Lung microvascular endothelial cell (primary cell): ENCODE measurements at regions not wholly inside any gene's neighbourhood (a gene's known extent, or its start where the extent isn't known, plus 50 kb on each side); places are given as distances from the start of the nearest gene placed in this dataset.

Experiments
- DNase-seq, 2 donors: peaks; one replicate each; pipeline versions ENCODE4 v3.0.0 to v3.0.0-alpha.2; 2010; ENCODE audit warnings: low read depth in 2 of 2

DNA sequence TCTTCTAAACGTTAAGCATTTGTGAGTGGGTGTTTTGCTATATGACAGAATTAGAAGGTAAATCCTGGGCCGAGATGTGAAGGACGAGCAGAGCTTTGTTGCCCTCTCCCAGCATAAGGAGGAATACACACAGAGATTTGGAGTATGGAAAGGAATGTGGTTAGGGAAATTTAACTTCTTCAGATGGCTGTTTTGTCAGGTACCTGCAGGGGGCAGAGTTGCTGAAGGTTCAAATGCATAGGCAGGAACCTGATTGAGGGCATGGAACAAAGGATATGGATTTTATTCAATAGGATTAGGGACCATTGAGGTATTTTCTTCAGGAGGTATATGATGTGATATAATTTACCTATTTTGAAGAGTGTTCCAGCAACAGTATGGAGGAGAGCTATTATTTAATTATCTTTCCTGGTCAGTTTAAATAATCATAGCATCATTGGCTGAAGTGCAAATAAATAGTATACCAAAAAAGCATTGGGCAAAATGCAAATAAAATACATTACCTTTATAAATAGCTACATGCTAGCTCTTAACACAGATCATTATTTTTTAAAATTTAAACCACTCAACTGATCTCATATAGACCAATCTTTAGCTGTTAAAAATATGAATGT, 143.6 kb downstream of the SLIT2 start:
- peak; percentile 43 to 56 for DNase-seq

DNA sequence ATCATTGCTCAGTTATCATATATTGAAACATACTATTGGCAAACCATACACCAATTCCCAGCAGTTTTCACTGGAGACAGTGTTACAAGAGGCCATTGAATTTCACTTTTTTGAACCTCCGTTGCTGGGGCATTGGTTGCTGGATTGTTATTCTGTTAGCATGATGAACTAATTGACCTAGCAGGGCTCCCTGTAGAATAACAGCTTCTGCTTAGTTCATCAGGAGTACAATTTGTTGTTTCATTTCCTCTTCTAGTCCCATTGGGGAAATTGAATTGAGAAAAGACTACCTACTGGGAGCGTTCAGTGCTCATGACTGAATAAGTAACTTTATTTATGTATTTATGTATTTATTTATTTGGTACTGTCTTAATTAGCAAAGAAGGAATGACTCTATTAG, 151.6 kb downstream of the SLIT2 start:
- DNase-seq, result no peak

DNA sequence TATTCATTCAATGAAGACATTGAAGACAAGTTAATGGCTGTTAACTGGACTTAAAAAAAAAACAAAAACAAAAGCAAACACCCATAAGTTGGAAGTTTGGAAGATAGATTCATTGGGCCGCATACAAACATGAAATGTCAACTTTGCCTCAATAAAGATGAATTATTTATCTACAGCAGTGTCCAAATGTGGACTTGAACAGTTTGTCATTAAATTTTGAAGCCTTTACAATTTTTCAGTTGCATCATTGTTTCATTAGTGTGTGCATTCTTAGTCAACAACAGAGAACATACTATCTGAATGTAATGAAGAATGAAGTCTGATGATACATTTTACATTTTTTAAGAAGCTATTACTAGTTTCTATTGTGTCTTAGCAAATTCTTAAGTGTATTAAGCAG, 152.1 kb downstream of the SLIT2 start:
- DNase-seq, result no peak

DNA sequence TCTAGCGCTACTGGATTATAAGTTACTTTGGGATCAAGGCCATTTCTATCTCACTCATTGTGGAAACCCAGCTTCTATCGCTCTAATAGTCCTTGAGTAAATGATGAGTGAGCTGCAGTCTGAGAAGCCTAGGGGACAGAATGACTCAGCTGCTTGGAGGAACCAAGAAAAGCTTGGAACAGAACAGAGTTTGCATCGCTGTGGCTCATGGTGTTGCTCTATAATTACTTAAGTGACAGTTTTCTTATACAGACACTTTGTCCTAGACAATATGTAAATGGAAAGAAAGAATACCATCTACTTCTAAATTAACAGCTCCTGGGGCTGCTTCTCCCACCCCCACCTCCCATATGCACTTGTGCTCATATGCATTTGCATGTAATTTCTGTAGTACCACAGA, 156.9 kb downstream of the SLIT2 start:
- DNase-seq, result peak in 1 of 2 donors; percentile 37

- no peak for DNase-seq
Observed at GRCh38 chr4:20412072-20412471, 160.4 kb downstream of the SLIT2 start.

DNA sequence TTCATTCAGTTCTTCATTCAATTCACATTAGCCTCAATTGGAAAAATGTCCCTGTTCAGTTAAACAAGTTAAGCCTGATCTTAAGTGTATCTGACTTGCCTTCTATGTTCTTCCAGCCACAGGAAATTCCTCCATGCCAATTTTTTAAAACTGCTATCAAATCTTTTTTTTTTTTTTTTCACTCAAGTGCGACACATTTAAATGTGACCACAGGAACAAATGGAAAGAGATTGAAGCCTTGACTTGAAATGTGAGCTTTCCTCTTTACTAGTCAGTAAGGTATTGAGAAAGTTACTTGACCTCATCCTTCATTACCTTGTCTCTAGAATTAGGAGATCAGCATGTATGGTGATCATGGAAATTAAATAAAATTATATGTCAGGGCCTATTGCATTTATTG, 165.1 kb downstream of the SLIT2 start:
- no peak for DNase-seq

GRCh38 chr4:20418861-20419451, 167.3 kb downstream of the SLIT2 start:
- DNase-seq, result peak; percentile 52 to 79

- DNase-seq, result peak in 1 of 2 donors; percentile 8
Observed at GRCh38 chr4:20420916-20421602, 169.4 kb downstream of the SLIT2 start.

DNA sequence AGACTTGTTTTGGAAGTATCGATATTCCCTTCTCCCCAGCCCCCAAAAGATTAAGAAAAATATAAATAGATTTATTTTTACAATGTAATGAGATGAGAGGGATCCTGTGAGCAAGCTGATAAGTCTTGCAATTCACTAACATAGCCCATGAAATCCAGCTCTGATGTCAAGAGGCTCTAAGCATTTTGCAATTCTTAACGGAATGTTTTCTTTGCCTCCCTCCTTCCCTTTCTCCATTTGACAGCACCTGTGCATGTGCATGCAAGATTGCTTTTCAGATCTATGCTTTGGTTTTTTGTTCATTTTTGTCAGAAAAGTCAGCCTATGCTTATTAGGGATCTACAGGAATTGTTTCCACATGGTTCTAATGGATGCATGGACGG, 169.9 kb downstream of the SLIT2 start:
- no peak for DNase-seq

GRCh38 chr4:20422398-20422797, 170.7 kb downstream of the SLIT2 start:
- peak; percentile 55 to 72 for DNase-seq

- no peak for DNase-seq
Observed at GRCh38 chr4:20423420-20423819, 171.7 kb downstream of the SLIT2 start.

GRCh38 chr4:20426028-20426427, 174.3 kb downstream of the SLIT2 start:
- no peak for DNase-seq

DNA sequence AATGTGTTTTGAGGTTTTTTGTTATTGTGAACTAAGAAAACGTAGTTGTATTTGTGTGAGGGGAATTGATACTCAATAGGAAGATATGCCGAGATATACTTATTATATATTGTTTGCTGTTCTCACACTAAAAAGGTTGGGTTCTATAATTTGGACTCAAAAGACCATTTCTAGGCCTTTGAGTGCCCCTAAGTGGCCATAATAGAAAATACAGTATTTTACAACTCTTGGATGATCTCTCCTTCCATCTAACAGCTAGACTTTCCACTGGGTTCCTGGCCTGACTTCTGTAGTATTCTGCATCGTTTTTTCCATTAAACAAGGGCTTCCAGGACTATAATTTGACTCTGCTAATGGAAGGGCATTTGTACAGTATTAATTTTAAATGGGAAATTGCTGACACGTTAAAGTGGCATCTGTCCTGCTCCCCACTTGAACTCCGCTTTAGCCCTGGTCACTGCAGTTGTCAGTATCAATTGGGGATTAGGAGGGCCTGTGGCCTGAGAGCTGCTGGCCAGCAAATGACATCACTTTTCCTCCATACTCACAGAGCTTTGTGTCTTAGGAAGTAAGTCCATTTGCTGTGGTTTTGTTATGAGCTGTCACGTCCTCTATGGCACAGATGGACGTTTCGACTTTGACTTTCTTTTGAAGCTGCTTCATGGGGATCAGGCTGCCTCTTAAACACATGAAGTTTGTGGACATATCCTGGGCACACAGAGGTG, 176.9 kb downstream of the SLIT2 start:
- DNase-seq, result peak in 1 of 2 donors; percentile 28

GRCh38 chr4:20430259-20430941, 178.7 kb downstream of the SLIT2 start:
- DNase-seq, result no peak

DNA sequence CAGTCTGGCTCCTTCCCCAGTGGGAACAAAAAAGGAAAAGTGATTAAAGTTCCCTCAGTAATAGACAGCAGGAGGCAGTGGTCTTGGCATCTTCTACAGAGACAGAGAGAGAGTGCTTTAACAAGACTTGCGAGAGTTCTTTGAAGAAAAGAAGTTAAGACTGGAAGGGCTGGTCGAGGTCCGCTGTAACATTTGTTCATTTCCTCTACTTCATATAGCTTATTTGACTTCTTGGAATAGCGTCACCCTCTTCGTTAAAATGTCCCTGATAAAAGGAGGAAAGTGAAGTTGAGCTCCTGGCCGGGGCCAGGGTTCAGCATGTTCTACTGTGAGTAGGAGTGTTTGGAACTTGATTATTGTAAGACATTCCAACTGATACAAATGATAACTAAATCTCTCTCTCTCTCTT, 179.8 kb downstream of the SLIT2 start:
- no peak for DNase-seq

DNA sequence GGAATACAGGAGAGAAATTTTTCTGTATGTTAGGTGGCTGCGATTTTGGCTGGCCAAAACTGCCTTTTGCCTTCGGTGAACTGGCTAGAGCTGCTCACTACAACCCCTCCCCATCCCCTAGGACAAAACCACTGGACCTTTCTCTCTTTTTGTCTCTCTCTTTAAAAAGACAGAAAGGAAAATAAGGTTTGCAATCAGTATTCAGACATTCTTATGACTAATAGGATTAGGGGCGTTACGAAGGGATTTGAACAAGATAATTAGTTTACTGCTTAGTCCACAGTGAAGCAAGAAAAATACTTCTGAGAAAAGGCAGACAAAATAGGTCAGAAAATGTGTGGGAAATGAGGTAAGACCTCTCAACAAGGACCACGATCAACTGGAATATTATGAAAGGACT, 180.4 kb downstream of the SLIT2 start:
- DNase-seq, result no peak

GRCh38 chr4:20433097-20433705, 181.5 kb downstream of the SLIT2 start:
- DNase-seq, result peak in 1 of 2 donors; percentile 15

DNA sequence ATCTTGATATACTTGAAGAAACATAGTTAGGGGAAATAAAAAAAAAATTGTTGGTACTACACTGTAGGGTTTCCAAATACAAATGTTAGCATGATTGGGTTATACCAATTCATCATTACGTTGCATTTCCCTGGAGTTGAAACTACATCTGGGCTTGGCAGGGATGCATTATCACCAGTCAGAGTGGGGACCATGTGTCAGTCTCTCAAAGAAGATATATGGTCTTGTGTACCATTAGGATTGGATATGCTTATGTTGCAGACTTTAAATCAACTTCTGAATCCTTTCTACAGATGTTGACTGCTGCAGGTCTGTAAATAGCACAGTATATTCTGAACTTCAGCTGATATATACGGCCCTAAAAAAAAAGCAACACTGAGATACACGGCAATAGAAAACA, 188.5 kb downstream of the SLIT2 start:
- DNase-seq, result no peak

GRCh38 chr4:20443015-20443805, 191.5 kb downstream of the SLIT2 start:
- no peak for DNase-seq

DNA sequence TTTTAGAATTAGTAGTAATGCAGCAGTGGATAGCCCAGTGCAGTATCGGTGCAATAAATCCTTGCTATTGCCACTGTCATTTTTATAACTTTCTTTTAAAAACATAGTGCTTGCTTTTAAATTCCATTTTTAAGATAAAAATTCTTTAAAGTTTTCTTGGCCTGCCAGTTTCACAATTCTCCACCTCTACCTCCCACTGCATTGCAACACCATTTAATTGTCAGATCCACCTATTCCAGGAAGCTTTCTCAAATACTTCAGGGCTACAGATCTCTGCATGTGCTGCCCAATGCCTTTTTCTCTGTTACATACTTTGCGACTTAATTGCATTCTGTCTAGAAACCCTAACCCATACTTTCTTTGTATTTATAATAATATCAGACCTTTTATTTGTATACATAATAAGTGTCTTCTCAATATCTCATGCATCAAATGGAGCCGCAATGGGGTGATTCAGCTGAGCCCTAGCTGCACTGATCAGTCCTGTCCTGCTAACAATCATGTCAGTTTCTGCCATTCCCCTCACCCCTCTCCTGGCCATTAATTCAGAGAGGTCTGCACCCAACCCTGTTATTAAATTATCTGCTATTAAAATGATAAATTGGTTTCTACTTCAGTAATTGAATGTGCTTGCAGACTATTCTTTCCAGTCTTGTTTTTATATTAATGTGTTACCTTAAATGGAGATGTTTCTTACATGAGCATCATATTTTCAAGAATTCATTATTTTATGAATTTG, 193.1 kb downstream of the SLIT2 start:
- DNase-seq, result no peak
